WTC11 (cell line): ENCODE measurements at regions not wholly inside any gene's neighbourhood (a gene's known extent, or its start where the extent isn't known, plus 50 kb on each side); places are given as distances from the start of the nearest gene placed in this dataset.

Experiments used
- ATAC-seq: fragments of 200-7000 bp; cut with Tn5 transposase; 2 replicates; pipeline ENCODE4 v1.10.0; 2021; ENCODE audit warnings: mild to moderate bottlenecking, moderate library complexity
- CTCF ChIA-PET: fragments of 300-600 bp; sonication (Branson Sonifier 250); formaldehyde crosslinking; loops from one replicate; lab custom pipeline; 2021; ENCODE audit warnings: antibody characterized with exemption; lab: Charles Lee
- POLR2A ChIA-PET: fragments of 350-600 bp; sonication (Branson Sonifier 250); formaldehyde crosslinking; loops from one replicate; lab custom pipeline; 2021; ENCODE audit warnings: antibody characterized with exemption; lab: Charles Lee
- DNase-seq: peaks from one replicate; pipeline ENCODE4 v3.0.0; 2021; ENCODE audit warnings: low spot score
- H3K27ac Mint-ChIP-seq: 2 replicates; pipeline ENCODE4 v1.8.0; 2021; ENCODE audit warnings: mixed read lengths
- H3K27me3 Mint-ChIP-seq: 2 replicates; pipeline ENCODE4 v1.8.0; 2021; ENCODE audit warnings: low read depth, mild to moderate bottlenecking, moderate library complexity, mixed read lengths
- H3K36me3 Mint-ChIP-seq: 2 replicates; pipeline ENCODE4 v1.8.0; 2021; ENCODE audit warnings: mixed read lengths
- H3K4me1 Mint-ChIP-seq: 2 replicates; pipeline ENCODE4 v1.8.0; 2022; ENCODE audit warnings: mixed read lengths
- H3K4me3 Mint-ChIP-seq: 2 replicates; pipeline ENCODE4 v1.8.0; 2021; ENCODE audit warnings: mild to moderate bottlenecking, moderate library complexity, mixed read lengths
- H3K9me3 Mint-ChIP-seq: 2 replicates; pipeline ENCODE4 v1.8.0; 2021; ENCODE audit warnings: mixed read lengths
- AR ChIP-seq: fragments of 250-450 bp; sonication (Bioruptor Pico); IDR thresholded peaks from 2 replicates; pipeline ENCODE4 v1.9.0; 2021; ENCODE audit warnings: mild to moderate bottlenecking
- CREB1 ChIP-seq: sonication (generic); formaldehyde crosslinking; IDR thresholded peaks from 2 replicates; pipeline ENCODE4 v1.8.0; 2023; ENCODE audit warnings: mild to moderate bottlenecking, missing genetic modification reagents
- EMX1 ChIP-seq: fragments of 250-450 bp; sonication (Bioruptor Pico); IDR thresholded peaks from 2 replicates; pipeline ENCODE4 v1.8.0; 2021; ENCODE audit warnings: mild to moderate bottlenecking
- GABPB1 ChIP-seq: sonication (generic); formaldehyde crosslinking; IDR thresholded peaks from 2 replicates; pipeline ENCODE4 v1.8.1; 2023; ENCODE audit warnings: mild to moderate bottlenecking, missing genetic modification reagents
- HMGA2 ChIP-seq: fragments of 250-450 bp; sonication (Bioruptor Pico); IDR thresholded peaks from 2 replicates; pipeline ENCODE4 v1.4.0; 2021; ENCODE audit warnings: mild to moderate bottlenecking, moderate library complexity
- IRF1 ChIP-seq: sonication (generic); formaldehyde crosslinking; IDR thresholded peaks from 2 replicates; pipeline ENCODE4 v1.8.0; 2023; ENCODE audit warnings: missing genetic modification reagents
- JAZF1 ChIP-seq: fragments of 250-450 bp; sonication (Bioruptor Pico); IDR thresholded peaks from 2 replicates; pipeline ENCODE4 v1.9.0; 2021; ENCODE audit warnings: moderate library complexity, mild to moderate bottlenecking, inconsistent platforms
- NFE2L1 ChIP-seq: sonication (generic); formaldehyde crosslinking; IDR thresholded peaks from 2 replicates; pipeline ENCODE4 v1.8.1; 2023; ENCODE audit warnings: missing genetic modification reagents
- NR2C2 ChIP-seq: sonication (generic); formaldehyde crosslinking; IDR thresholded peaks from 2 replicates; pipeline ENCODE4 v1.8.0; 2022; ENCODE audit warnings: mild to moderate bottlenecking, missing genetic modification reagents
- NR3C1 ChIP-seq: sonication (generic); formaldehyde crosslinking; conservative IDR thresholded peaks from 2 replicates; pipeline ENCODE4 v1.8.1; 2023; ENCODE audit warnings: low read depth, mild to moderate bottlenecking, missing genetic modification reagents
- PRDM15 ChIP-seq: sonication (generic); formaldehyde crosslinking; IDR thresholded peaks from 2 replicates; pipeline ENCODE4 v1.8.0; 2022; ENCODE audit warnings: missing genetic modification reagents
- RORB ChIP-seq: fragments of 250-450 bp; sonication (Bioruptor Pico); IDR thresholded peaks from 2 replicates; pipeline ENCODE4 v1.9.0; 2021; ENCODE audit warnings: mild to moderate bottlenecking
- SOX15 ChIP-seq: fragments of 250-450 bp; sonication (Bioruptor Pico); IDR thresholded peaks from 2 replicates; pipeline ENCODE4 v1.9.0; 2021; ENCODE audit warnings: mild to moderate bottlenecking
- TEAD4 ChIP-seq: sonication (generic); formaldehyde crosslinking; IDR thresholded peaks from 2 replicates; pipeline ENCODE4 v1.8.0; 2022; ENCODE audit warnings: mild to moderate bottlenecking, missing genetic modification reagents
- ZBTB43 ChIP-seq: sonication (generic); formaldehyde crosslinking; IDR thresholded peaks from 2 replicates; pipeline ENCODE4 v1.8.1; 2023; ENCODE audit warnings: mild to moderate bottlenecking, missing genetic modification reagents
- ZNF219 ChIP-seq: sonication (generic); formaldehyde crosslinking; IDR thresholded peaks from 2 replicates; pipeline ENCODE4 v1.8.0; 2023; ENCODE audit warnings: missing genetic modification reagents, mild to moderate bottlenecking, borderline replicate concordance
- TF ChIP-seq, protein P1 (sequence below): sonication (generic); formaldehyde crosslinking; IDR thresholded peaks from 2 replicates; pipeline ENCODE4 v1.8.1; 2023; ENCODE audit warnings: mild to moderate bottlenecking, moderate library complexity, missing genetic modification reagents
- TF ChIP-seq, protein P2 (sequence below): fragments of 250-450 bp; sonication (Bioruptor Pico); IDR thresholded peaks from 2 replicates; pipeline ENCODE4 v1.9.0; 2021; ENCODE audit warnings: moderate library complexity, mild to moderate bottlenecking, inconsistent platforms, borderline replicate concordance

DNA sequence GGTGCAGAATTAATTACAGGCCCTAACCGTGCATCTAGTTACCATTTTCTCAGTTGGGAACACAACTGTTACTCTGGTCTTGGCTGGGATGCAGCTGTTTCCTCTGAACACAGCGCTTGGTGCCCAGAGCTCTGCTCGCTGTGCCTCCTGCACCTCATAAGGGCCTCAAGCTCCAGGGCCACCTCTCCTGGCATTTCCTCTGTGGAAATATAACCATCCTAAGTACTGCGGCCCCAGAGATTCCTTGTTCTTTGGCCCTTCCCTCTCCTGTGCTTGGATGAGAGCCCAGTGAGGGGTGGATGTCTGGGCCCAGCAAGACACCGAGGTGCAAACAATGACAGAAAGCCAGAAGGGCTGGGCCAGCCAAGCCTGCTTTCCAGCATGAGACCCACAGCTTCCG is 169.9 kb upstream of the CST7 start:
- Mint-ChIP-seq H3K4me3 (no peak overlapping the region), H3K27me3 (no peaks in the 10 kb centered on the region; the same call in none of the 2 replicates), H3K27ac (no peak overlapping the region), H3K4me1 (no peaks in the 10 kb centered on the region), H3K36me3 (peaks cover 4% of the 10 kb centered on the region; the same call in 1 of the 2 replicates), H3K9me3 (peaks cover 21% of the 10 kb centered on the region)
- POLR2A ChIA-PET: no interaction called here
- CTCF ChIA-PET: no interaction called here
- TF ChIP-seq GABPB1 (CRISPR knock-in tag) (no peak), EMX1 (CRISPR knock-in tag) (no peak), RORB (no peak), NR3C1 (CRISPR knock-in tag) (no peak), TEAD4 (CRISPR knock-in tag) (no peak), IRF1 (no peak), ZBTB43 (CRISPR knock-in tag) (no peak), JAZF1 (CRISPR knock-in tag) (no peak), SOX15 (CRISPR knock-in tag) (no peak), AR (CRISPR knock-in tag) (no peak), CREB1 (CRISPR knock-in tag) (no peak), NR2C2 (CRISPR knock-in tag) (no peak), PRDM15 (CRISPR knock-in tag) (no peak), HMGA2 (CRISPR knock-in tag) (no peak), NFE2L1 (no peak), ZNF219 (CRISPR knock-in tag) (no peak)
- TF ChIP-seq, protein P1, sequence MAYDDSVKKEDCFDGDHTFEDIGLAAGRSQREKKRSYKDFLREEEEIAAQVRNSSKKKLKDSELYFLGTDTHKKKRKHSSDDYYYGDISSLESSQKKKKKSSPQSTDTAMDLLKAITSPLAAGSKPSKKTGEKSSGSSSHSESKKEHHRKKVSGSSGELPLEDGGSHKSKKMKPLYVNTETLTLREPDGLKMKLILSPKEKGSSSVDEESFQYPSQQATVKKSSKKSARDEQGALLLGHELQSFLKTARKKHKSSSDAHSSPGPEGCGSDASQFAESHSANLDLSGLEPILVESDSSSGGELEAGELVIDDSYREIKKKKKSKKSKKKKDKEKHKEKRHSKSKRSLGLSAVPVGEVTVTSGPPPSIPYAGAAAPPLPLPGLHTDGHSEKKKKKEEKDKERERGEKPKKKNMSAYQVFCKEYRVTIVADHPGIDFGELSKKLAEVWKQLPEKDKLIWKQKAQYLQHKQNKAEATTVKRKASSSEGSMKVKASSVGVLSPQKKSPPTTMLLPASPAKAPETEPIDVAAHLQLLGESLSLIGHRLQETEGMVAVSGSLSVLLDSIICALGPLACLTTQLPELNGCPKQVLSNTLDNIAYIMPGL (CRISPR knock-in tag): no peak
- TF ChIP-seq, protein P2, sequence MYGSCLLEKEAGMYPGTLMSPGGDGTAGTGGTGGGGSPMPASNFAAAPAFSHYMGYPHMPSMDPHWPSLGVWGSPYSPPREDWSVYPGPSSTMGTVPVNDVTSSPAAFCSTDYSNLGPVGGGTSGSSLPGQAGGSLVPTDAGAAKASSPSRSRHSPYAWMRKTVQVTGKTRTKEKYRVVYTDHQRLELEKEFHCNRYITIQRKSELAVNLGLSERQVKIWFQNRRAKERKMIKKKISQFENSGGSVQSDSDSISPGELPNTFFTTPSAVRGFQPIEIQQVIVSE (CRISPR knock-in tag): no peak
- no peak for DNase-seq
- no peak for ATAC-seq
